ENCODE measurements at regions not wholly inside any gene's neighbourhood (a gene's known extent, or its start where the extent isn't known, plus 50 kb on each side); places are given as distances from the start of the nearest gene placed in this dataset.

DNA sequence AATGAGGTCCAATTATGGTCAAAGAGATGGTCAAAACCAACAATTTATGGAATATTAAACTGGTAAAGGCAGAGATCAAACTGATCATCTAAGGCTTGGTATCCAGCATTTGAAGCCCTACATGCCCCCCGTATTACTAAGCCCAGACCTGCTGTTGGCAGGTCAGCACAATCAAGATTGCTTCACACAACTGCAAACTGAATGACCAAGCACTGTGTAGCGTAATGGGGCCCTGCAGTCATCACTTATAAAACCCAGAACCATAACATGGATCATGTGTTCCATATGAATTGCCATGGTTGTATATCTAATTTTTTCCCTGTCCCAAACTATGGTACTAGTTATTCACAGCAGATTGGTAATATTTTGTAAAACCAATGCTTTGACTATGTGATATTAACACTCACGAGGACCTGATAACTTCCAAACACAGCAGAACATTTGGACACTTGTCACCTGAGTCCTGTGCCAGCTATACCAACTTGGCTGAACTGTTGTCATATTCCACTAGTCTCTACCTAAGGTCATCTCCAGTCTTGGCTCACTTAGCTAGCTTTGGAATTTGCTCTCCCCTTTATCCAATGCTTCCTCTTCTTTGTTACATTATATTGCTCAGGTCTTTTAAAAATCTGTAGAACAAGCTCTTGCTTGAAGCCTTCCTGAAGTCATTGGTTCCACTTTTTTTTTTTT, 81.7 kb upstream of the HMHB1 start:
- Histone ChIP-seq H4K20me1 (ENCODE audit: insufficient read depth, low read length, poor library complexity, severe bottlenecking) (no peaks in the 10 kb centered on the region), H3K4me3 (ENCODE audit: low read length, poor library complexity, severe bottlenecking) (no peak overlapping the region), H3K9ac (ENCODE audit: low read depth, low read length, poor library complexity, severe bottlenecking) (no peak overlapping the region), H3F3A (ENCODE audit: low read depth) (no peaks in the 10 kb centered on the region), H3K27me3 (ENCODE audit: insufficient read depth, low read length, poor library complexity, severe bottlenecking) (no peaks in the 10 kb centered on the region), H2AFZ (ENCODE audit: low read length) (no peak overlapping the region), H3K9me3 (ENCODE audit: insufficient read depth, low read depth, low read length) (no peaks in the 10 kb centered on the region), H3K36me3 (ENCODE audit: insufficient read depth, low read length) (no peaks in the 10 kb centered on the region), H3K79me2 (ENCODE audit: insufficient read depth, low read length) (no peaks in the 10 kb centered on the region), H3K4me2 (ENCODE audit: low read depth, low read length, poor library complexity, severe bottlenecking) (no peak overlapping the region), H3K9me2 (replicated peaks; ENCODE audit: low read depth, low read length) (no peaks in the 10 kb centered on the region), H3K4me1 (ENCODE audit: insufficient read depth, low read length, poor library complexity, severe bottlenecking) (no peaks in the 10 kb centered on the region)
- no peak for TF ChIP-seq EZH2phosphoT487 (IDR thresholded peaks at IDR 0.05; ENCODE audit: borderline replicate concordance)
- TF ChIP-seq, protein P1, sequence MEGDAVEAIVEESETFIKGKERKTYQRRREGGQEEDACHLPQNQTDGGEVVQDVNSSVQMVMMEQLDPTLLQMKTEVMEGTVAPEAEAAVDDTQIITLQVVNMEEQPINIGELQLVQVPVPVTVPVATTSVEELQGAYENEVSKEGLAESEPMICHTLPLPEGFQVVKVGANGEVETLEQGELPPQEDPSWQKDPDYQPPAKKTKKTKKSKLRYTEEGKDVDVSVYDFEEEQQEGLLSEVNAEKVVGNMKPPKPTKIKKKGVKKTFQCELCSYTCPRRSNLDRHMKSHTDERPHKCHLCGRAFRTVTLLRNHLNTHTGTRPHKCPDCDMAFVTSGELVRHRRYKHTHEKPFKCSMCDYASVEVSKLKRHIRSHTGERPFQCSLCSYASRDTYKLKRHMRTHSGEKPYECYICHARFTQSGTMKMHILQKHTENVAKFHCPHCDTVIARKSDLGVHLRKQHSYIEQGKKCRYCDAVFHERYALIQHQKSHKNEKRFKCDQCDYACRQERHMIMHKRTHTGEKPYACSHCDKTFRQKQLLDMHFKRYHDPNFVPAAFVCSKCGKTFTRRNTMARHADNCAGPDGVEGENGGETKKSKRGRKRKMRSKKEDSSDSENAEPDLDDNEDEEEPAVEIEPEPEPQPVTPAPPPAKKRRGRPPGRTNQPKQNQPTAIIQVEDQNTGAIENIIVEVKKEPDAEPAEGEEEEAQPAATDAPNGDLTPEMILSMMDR (conservative IDR thresholded peaks at IDR 0.05; ENCODE audit: low read length) = no peak

DNA sequence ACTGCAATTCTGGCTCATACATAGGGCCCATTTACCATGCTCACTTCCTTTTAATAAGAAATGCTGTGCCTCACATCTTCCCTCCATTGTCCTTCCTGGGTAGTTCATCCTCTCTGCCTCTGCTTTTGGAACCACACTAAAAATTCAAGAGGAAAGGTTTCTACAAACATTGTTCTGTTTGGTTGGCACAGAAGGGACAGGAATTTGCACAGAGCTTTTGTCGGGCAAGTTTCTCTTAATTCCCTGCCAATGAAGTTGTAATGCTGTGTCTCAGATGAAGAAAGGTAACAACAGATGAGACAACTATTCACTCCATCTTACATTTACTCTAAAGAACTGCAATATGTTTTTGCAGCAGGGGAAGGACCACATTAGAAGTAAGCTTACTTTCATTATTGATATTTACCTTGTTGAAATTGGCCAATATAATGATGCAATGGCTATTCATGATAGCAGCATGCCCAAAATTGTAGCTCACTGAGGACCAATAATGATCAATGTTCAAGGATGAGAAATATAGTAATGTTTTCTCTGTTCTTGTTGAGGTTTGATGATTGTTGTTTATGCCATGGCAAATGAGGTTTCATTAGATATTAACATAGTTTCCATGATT, 82.5 kb upstream of the HMHB1 start:
- H3K9me2 ChIP-seq (replicated peaks; ENCODE audit: low read depth, low read length) = no peaks in the 10 kb centered on the region
- no peak overlapping the region for H3K9ac ChIP-seq (ENCODE audit: low read depth, low read length, poor library complexity, severe bottlenecking)
- no peaks in the 10 kb centered on the region for H3K27me3 ChIP-seq (ENCODE audit: insufficient read depth, low read length, poor library complexity, severe bottlenecking)
- no peaks in the 10 kb centered on the region for H3K79me2 ChIP-seq (ENCODE audit: insufficient read depth, low read length)
- H2AFZ ChIP-seq (ENCODE audit: low read length) = no peak overlapping the region
- no peaks in the 10 kb centered on the region for H3F3A ChIP-seq (ENCODE audit: low read depth)
- H3K4me3 ChIP-seq (ENCODE audit: low read length, poor library complexity, severe bottlenecking) = no peak overlapping the region
- no peaks in the 10 kb centered on the region for H3K9me3 ChIP-seq (ENCODE audit: insufficient read depth, low read depth, low read length)
- H3K4me1 ChIP-seq (ENCODE audit: insufficient read depth, low read length, poor library complexity, severe bottlenecking) = no peaks in the 10 kb centered on the region
- no peak for TF ChIP-seq EZH2phosphoT487 (IDR thresholded peaks at IDR 0.05; ENCODE audit: borderline replicate concordance)
- TF ChIP-seq, protein P1 (conservative IDR thresholded peaks at IDR 0.05; ENCODE audit: low read length) = no peak
- no peaks in the 10 kb centered on the region for H3K36me3 ChIP-seq (ENCODE audit: insufficient read depth, low read length)
- no peaks in the 10 kb centered on the region for H4K20me1 ChIP-seq (ENCODE audit: insufficient read depth, low read length, poor library complexity, severe bottlenecking)
- no peak overlapping the region for H3K4me2 ChIP-seq (ENCODE audit: low read depth, low read length, poor library complexity, severe bottlenecking)

- TF ChIP-seq EZH2phosphoT487 (IDR thresholded peaks at IDR 0.05; ENCODE audit: borderline replicate concordance) = no peak
- TF ChIP-seq, protein P1 (conservative IDR thresholded peaks at IDR 0.05; ENCODE audit: low read length) = no peak
- no peaks in the 10 kb centered on the region for H3F3A ChIP-seq (ENCODE audit: low read depth)
- no peak overlapping the region for H3K4me3 ChIP-seq (ENCODE audit: low read length, poor library complexity, severe bottlenecking)
- H3K9ac ChIP-seq (ENCODE audit: low read depth, low read length, poor library complexity, severe bottlenecking) = no peak overlapping the region
- H3K79me2 ChIP-seq (ENCODE audit: insufficient read depth, low read length) = no peaks in the 10 kb centered on the region
- no peaks in the 10 kb centered on the region for H3K9me3 ChIP-seq (ENCODE audit: insufficient read depth, low read depth, low read length)
- H3K36me3 ChIP-seq (ENCODE audit: insufficient read depth, low read length) = no peaks in the 10 kb centered on the region
- H3K4me2 ChIP-seq (ENCODE audit: low read depth, low read length, poor library complexity, severe bottlenecking) = no peak overlapping the region
- H2AFZ ChIP-seq (ENCODE audit: low read length) = no peak overlapping the region
- no peaks in the 10 kb centered on the region for H3K27me3 ChIP-seq (ENCODE audit: insufficient read depth, low read length, poor library complexity, severe bottlenecking)
- no peaks in the 10 kb centered on the region for H4K20me1 ChIP-seq (ENCODE audit: insufficient read depth, low read length, poor library complexity, severe bottlenecking)
- no peaks in the 10 kb centered on the region for H3K4me1 ChIP-seq (ENCODE audit: insufficient read depth, low read length, poor library complexity, severe bottlenecking)
- H3K9me2 ChIP-seq (replicated peaks; ENCODE audit: low read depth, low read length) = no peaks in the 10 kb centered on the region
These were observed 88.8 kb upstream of the HMHB1 start for GRCh38 chr5:143723159-143723558.
